OCI-LY7 (cell line): ENCODE measurements at regions not wholly inside any gene's neighbourhood (a gene's known extent, or its start where the extent isn't known, plus 50 kb on each side); places are given as distances from the start of the nearest gene placed in this dataset.

Experiments used
- BruUV-seq: library from RNA; stranded (reverse); fragments of 400-500 nt; replicated peaks from 2 replicates; lab custom pipeline; 2021; lab: Mats Ljungman, UMichigan
- CTCF ChIA-PET: fragments of 300-600 bp; sonication (Branson Sonifier 250); formaldehyde crosslinking; loops from one replicate; lab custom pipeline; 2022; ENCODE audit warnings: antibody characterized with exemption; ENCODE audit not compliant: unreplicated experiment; lab: Charles Lee
- POLR2A ChIA-PET: fragments of 300-600 bp; sonication (Branson Sonifier 250); formaldehyde crosslinking; loops from one replicate; lab custom pipeline; 2022; ENCODE audit warnings: antibody characterized with exemption; lab: Charles Lee
- DNase-seq: peaks from one replicate; pipeline ENCODE4 v3.0.0-alpha.2; 2015; ENCODE audit warnings: low spot score
- H2AFZ ChIP-seq: fragments of 200-600 bp; sonication (generic), shearing (Covaris generic); 2 replicates; pipeline ENCODE4 v1.6.1; 2014; ENCODE audit warnings: mild to moderate bottlenecking, antibody characterized with exemption, low read length, moderate library complexity
- H3K27ac ChIP-seq: fragments of 200-600 bp; sonication (generic); 2 replicates; pipeline ENCODE4 v1.5.1; 2014; ENCODE audit warnings: mixed run types, low read depth, mild to moderate bottlenecking, moderate library complexity, low read length, inconsistent platforms; ENCODE audit not compliant: poor library complexity, severe bottlenecking
- H3K36me3 ChIP-seq: fragments of 200-600 bp; sonication (generic); 2 replicates; pipeline ENCODE4 v1.6.1; 2014; ENCODE audit warnings: mild to moderate bottlenecking, antibody characterized with exemption, low read length, moderate library complexity, mixed read lengths; ENCODE audit not compliant: insufficient read depth
- H3K4me1 ChIP-seq: fragments of 200-600 bp; sonication (generic); 2 replicates; pipeline ENCODE4 v1.5.1; 2014; ENCODE audit warnings: mild to moderate bottlenecking, low read length; ENCODE audit not compliant: insufficient read depth, poor library complexity, severe bottlenecking
- H3K4me2 ChIP-seq: fragments of 200-600 bp; sonication (generic); 2 replicates; pipeline ENCODE4 v1.6.1; 2014; ENCODE audit warnings: mild to moderate bottlenecking, low read length
- H3K4me3 ChIP-seq: fragments of 200-600 bp; sonication (generic); 2 replicates; pipeline ENCODE4 v1.5.1; 2014; ENCODE audit warnings: mild to moderate bottlenecking, low read depth, low read length; ENCODE audit not compliant: poor library complexity, severe bottlenecking
- H3K79me2 ChIP-seq: fragments of 200-600 bp; sonication (generic); 2 replicates; pipeline ENCODE4 v1.6.1; 2016; ENCODE audit warnings: low read depth, mild to moderate bottlenecking, low read length, moderate library complexity, mixed read lengths; ENCODE audit not compliant: insufficient read depth
- H3K9me2 ChIP-seq: fragments of 200-600 bp; sonication (generic); 2 replicates; pipeline ENCODE4 v1.6.1; 2016; ENCODE audit warnings: mild to moderate bottlenecking, low read length, mixed read lengths; ENCODE audit not compliant: insufficient read depth
- H3K9me3 ChIP-seq: fragments of 200-600 bp; sonication (generic); 2 replicates; pipeline ENCODE4 v1.6.1; 2014; ENCODE audit warnings: mild to moderate bottlenecking, mixed run types, low read length, mixed read lengths
- H4K20me1 ChIP-seq: fragments of 200-600 bp; sonication (generic); 2 replicates; pipeline ENCODE4 v1.6.1; 2014; ENCODE audit warnings: mild to moderate bottlenecking, antibody characterized with exemption, low read length, moderate library complexity, mixed read lengths; ENCODE audit not compliant: insufficient read depth
- EZH2phosphoT487 ChIP-seq: fragments of 200-600 bp; sonication (generic); IDR thresholded peaks from 2 replicates; pipeline ENCODE4 v1.6.1; 2018; ENCODE audit warnings: low read depth, borderline replicate concordance, mild to moderate bottlenecking, mixed run types, antibody characterized with exemption, low read length, moderate library complexity, mixed read lengths
- intact Hi-C: fragments of 100-400 bp; cut with micrococcal nuclease; formaldehyde crosslinking; loops from one replicate; pipeline ENCODE4 v1.10.0; 2022; ENCODE audit not compliant: unreplicated experiment
- TF ChIP-seq, protein P1 (sequence below): fragments of 200-600 bp; sonication (generic); conservative IDR thresholded peaks from 2 replicates; pipeline ENCODE4 v1.5.1; 2014; ENCODE audit warnings: mild to moderate bottlenecking, antibody characterized with exemption, low read length, moderate library complexity, mixed read lengths

DNA sequence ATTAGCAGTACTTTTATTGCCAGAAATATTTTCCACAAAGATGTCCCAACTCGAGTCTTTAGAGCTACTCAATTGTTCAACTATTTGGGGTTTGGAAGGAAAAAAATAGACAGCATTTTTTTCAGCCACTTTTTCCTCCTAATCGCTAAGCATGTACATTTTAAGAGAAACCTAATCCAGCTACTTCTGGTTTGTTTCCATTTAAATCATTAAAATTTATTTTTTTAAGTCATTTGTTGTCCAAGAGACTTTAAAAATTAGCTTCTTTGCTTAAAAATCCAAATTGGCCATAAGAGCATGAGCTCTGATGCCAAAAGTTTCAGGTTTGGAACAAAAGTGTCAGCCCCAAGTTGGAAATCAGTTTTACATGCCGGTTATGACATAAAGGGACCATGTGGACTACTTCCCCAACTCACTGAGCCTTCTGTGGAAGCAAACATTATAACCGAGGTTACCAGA, 186.3 kb upstream of the INTU start:
- DNase-seq, result no peak
- H3K79me2 ChIP-seq, result no peaks in the 10 kb centered on the region
- H3K9me3 ChIP-seq, result no peaks in the 10 kb centered on the region
- no peak overlapping the region for H3K4me3 ChIP-seq
- TF ChIP-seq, protein P1, sequence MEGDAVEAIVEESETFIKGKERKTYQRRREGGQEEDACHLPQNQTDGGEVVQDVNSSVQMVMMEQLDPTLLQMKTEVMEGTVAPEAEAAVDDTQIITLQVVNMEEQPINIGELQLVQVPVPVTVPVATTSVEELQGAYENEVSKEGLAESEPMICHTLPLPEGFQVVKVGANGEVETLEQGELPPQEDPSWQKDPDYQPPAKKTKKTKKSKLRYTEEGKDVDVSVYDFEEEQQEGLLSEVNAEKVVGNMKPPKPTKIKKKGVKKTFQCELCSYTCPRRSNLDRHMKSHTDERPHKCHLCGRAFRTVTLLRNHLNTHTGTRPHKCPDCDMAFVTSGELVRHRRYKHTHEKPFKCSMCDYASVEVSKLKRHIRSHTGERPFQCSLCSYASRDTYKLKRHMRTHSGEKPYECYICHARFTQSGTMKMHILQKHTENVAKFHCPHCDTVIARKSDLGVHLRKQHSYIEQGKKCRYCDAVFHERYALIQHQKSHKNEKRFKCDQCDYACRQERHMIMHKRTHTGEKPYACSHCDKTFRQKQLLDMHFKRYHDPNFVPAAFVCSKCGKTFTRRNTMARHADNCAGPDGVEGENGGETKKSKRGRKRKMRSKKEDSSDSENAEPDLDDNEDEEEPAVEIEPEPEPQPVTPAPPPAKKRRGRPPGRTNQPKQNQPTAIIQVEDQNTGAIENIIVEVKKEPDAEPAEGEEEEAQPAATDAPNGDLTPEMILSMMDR, result no peak
- TF ChIP-seq EZH2phosphoT487, result no peak
- intact Hi-C loops, result no loop called here
- no peaks in the 10 kb centered on the region for H3K4me1 ChIP-seq
- no peaks in the 10 kb centered on the region for H3K9me2 ChIP-seq
- no peak overlapping the region for H3K27ac ChIP-seq
- ChIA-PET CTCF (no interaction called here), POLR2A (interaction anchor here (0.7 kb wide), 1 partner anchor 398 kb away, joined by 3 read pairs; no protein-coding TSS in a partner anchor)
- no peak overlapping the region for H3K4me2 ChIP-seq
- BruUV-seq, result no TSS peak
- no peak overlapping the region for H2AFZ ChIP-seq
- no peaks in the 10 kb centered on the region for H3K36me3 ChIP-seq
- no peaks in the 10 kb centered on the region for H4K20me1 ChIP-seq

DNA sequence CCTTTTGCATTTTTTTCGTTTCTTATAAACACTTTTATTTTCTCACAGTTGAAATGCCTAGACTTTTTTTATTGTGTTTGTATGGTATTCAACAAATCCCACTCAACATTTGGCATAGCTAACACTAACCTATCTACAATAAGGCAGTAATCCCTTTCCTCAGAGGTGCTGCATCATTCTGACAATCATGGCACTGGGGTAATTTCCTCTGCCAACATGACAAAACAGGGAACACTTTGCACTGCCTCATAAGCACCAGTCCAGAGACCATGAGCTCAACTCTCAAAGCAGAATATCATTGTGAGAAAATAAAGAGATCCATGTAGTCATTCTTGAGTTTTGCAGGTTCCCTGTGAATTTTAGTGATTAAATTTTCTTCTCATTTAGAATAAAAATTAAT, 183.8 kb upstream of the INTU start:
- Histone ChIP-seq H3K79me2 (no peaks in the 10 kb centered on the region), H3K4me1 (no peaks in the 10 kb centered on the region), H2AFZ (no peak overlapping the region), H3K4me2 (no peak overlapping the region), H3K36me3 (no peaks in the 10 kb centered on the region), H3K9me2 (no peaks in the 10 kb centered on the region), H3K9me3 (no peaks in the 10 kb centered on the region), H4K20me1 (no peaks in the 10 kb centered on the region), H3K4me3 (no peak overlapping the region), H3K27ac (no peak overlapping the region)
- BruUV-seq, result no TSS peak
- TF ChIP-seq EZH2phosphoT487, result no peak
- TF ChIP-seq, protein P1, result no peak
- intact Hi-C loops, result no loop called here
- POLR2A ChIA-PET, result no interaction called here
- DNase-seq, result no peak
- CTCF ChIA-PET, result no interaction called here

- Histone ChIP-seq H3K4me1 (no peaks in the 10 kb centered on the region), H2AFZ (no peak overlapping the region), H4K20me1 (no peaks in the 10 kb centered on the region), H3K9me3 (no peaks in the 10 kb centered on the region), H3K4me3 (no peak overlapping the region), H3K36me3 (no peaks in the 10 kb centered on the region), H3K9me2 (no peaks in the 10 kb centered on the region), H3K79me2 (no peaks in the 10 kb centered on the region), H3K4me2 (no peak overlapping the region), H3K27ac (no peak overlapping the region)
- no peak for TF ChIP-seq EZH2phosphoT487
- TF ChIP-seq, protein P1, result no peak
- ChIA-PET CTCF (no interaction called here), POLR2A (no interaction called here)
- DNase-seq, result no peak
- no TSS peak for BruUV-seq
- intact Hi-C loops, result no loop called here
Observed at GRCh38 chr4:127449449-127449848, 183.3 kb upstream of the INTU start.
